HAP-1 (cell line): ENCODE measurements at regions not wholly inside any gene's neighbourhood (a gene's known extent, or its start where the extent isn't known, plus 50 kb on each side); places are given as distances from the start of the nearest gene placed in this dataset.

Source experiments
- DNase-seq, 2 experiments: peaks; one replicate each; pipeline ENCODE4 v3.0.0-alpha.2; 2016 to 2020; ENCODE audit warnings: low spot score in 2 of 2
- H3K27me3 ChIP-seq: fragments of 250-450 bp; sonication (Bioruptor Pico); 2 replicates; pipeline ENCODE4 v1.5.1; 2020; ENCODE audit warnings: low read depth, mild to moderate bottlenecking, moderate library complexity
- H3K36me3 ChIP-seq: fragments of 250-450 bp; sonication (Bioruptor Pico); replicated peaks from 2 replicates; pipeline ENCODE4 v1.5.1; 2020; ENCODE audit warnings: mild to moderate bottlenecking
- H3K4me1 ChIP-seq: fragments of 250-450 bp; sonication (Bioruptor Pico); 2 replicates; pipeline ENCODE4 v1.5.1; 2020; ENCODE audit warnings: mild to moderate bottlenecking
- H3K4me3 ChIP-seq: fragments of 250-450 bp; sonication (Bioruptor Pico); 2 replicates; pipeline ENCODE4 v1.5.1; 2020; ENCODE audit warnings: mild to moderate bottlenecking, moderate library complexity
- H3K9me3 ChIP-seq: fragments of 250-450 bp; sonication (Bioruptor Pico); 2 replicates; pipeline ENCODE4 v1.5.1; 2020; ENCODE audit warnings: mild to moderate bottlenecking, moderate library complexity
- in situ Hi-C: fragments of 300-500 bp; cut with MboI; formaldehyde crosslinking; loops from 3 replicates; pipeline ENCODE4 v1.14.3; 2020; ENCODE audit warnings: low sequenced_read_pairs, inconsistent platforms, mixed read lengths

DNA sequence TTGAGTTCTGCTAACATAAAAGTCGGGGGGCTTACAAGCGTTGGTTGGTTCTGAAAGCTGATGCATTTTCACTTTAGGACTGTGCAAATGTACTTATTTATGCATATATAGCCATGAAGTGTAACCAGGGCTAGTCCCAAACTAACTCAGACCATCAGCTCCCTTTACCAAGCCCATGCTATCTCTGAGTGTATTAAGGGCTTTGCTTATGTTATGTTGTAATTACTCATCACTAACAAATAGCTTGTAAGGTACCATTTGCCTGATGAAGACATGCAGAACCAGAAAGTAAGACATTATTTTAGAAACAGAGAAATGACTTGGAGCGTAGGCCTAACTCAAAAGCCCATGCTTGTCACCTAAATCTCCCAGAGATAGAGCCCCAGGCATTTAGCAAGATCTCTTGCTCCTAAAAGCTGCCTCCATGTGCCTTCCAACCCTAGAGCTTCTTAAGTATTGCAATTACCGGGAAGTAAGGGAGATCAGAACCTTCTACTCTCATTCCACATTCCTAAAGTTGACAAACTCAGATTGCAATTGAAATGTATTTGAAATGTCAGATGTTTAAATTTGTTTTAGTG is 362.9 kb upstream of the RBMS3 start:
- no peaks in the 10 kb centered on the region for H3K36me3 ChIP-seq
- no peak overlapping the region for H3K4me3 ChIP-seq
- H3K4me1 ChIP-seq = peaks cover 6% of the 10 kb centered on the region
- no peak for DNase-seq
- in situ Hi-C loops = no loop called here
- H3K9me3 ChIP-seq = no peaks in the 10 kb centered on the region
- no peaks in the 10 kb centered on the region for H3K27me3 ChIP-seq

DNA sequence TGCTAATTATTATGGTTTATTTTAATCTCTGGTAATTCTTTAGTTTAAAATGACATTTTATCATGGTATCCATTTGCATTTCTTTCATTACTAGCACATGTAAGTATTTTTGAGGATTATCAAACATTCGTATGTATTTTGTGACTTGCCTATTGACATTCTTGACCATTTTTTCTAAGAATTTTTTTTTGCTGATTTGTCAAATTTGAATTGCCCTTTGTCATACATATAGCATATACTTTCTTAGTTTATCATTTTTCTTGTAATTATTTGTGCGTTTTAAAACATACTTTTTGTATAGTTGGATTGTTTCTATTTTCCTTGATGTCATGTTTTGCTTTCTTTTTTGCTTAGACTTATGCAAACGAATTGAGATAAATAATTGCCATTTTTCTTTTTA is 358.5 kb upstream of the RBMS3 start:
- in situ Hi-C loops = no loop called here

DNA sequence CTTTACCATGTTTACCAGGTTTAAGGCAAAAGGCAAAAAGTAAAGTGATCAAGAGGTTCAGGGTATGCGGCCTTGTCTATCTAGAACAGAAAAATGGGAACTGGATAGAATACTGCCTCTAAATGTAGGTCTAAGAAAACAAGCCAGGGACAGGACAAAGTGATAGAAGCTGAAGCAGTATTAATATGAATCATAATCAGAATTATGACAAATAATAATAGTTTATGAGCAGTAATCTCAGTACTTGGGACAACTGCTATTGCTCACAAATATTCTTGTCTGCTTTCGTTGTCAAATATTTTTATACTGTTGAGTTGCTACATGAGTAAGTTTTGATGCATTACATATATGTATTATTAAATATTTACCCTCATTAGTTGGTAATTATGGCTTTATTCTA is 356.9 kb upstream of the RBMS3 start:
- no peak overlapping the region for H3K4me3 ChIP-seq
- no peaks in the 10 kb centered on the region for H3K36me3 ChIP-seq
- in situ Hi-C loops = no loop called here
- no peaks in the 10 kb centered on the region for H3K9me3 ChIP-seq
- H3K27me3 ChIP-seq = no peaks in the 10 kb centered on the region
- DNase-seq = no peak
- H3K4me1 ChIP-seq = no peaks in the 10 kb centered on the region

More for the DNA sequence above, 358.5 kb upstream of the RBMS3 start:
- no peak overlapping the region for H3K4me3 ChIP-seq
- no peaks in the 10 kb centered on the region for H3K4me1 ChIP-seq
- H3K9me3 ChIP-seq = no peaks in the 10 kb centered on the region
- no peaks in the 10 kb centered on the region for H3K36me3 ChIP-seq
- H3K27me3 ChIP-seq = no peaks in the 10 kb centered on the region
- DNase-seq = no peak

DNA sequence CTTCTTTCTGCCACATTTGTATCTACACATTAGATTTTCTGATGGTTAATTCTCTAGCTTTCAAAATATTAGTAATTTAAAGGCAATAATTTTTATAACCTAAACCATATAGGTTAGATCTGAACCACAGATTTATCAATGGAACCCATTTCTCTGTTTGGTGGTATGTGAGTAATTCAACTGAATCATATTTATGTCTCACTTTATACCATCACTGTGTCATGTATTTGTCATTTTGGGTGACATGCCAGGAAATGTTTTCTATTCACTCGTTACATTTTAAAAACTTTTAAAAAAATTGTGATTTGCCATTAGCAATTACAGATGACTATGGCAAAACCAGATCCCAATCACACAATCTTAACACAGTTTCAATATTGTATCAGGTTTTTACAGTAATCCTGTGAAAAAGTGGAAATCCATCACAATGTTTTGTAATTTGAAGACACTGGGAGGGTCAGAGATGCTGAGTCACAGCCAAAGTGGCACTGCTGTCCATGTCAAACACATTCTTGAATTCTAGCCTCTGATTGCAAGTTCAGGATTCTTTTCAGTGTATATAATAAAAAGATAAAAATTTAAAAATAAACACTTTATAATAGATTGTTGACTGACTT is 356.0 kb upstream of the RBMS3 start:
- DNase-seq = no peak
- Histone ChIP-seq H3K4me1 (no peaks in the 10 kb centered on the region), H3K36me3 (no peaks in the 10 kb centered on the region), H3K4me3 (no peak overlapping the region), H3K27me3 (no peaks in the 10 kb centered on the region), H3K9me3 (no peaks in the 10 kb centered on the region)
- in situ Hi-C loops = no loop called here

DNA sequence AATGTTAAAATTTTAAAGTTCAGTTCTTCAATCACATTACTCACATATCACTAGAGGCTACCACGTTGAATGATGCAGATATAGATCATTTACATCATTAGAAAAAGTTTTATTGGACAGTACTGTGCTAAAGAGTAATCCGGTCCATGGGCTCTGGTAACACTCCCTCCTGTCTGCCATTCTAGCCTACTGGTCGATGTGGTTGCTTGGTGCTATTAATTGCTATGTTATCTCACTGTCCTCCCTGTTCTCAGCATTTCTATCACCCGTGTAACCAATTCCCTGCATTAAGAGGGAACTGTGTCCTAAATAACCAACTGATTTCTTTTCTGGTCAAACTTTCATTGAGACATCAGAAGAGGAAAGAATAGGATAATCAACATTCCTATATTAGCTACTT is 347.5 kb upstream of the RBMS3 start:
- in situ Hi-C loops = no loop called here
- no peaks in the 10 kb centered on the region for H3K27me3 ChIP-seq
- H3K9me3 ChIP-seq = no peaks in the 10 kb centered on the region
- no peak overlapping the region for H3K4me3 ChIP-seq
- no peaks in the 10 kb centered on the region for H3K4me1 ChIP-seq
- DNase-seq = no peak
- H3K36me3 ChIP-seq = no peaks in the 10 kb centered on the region

DNA sequence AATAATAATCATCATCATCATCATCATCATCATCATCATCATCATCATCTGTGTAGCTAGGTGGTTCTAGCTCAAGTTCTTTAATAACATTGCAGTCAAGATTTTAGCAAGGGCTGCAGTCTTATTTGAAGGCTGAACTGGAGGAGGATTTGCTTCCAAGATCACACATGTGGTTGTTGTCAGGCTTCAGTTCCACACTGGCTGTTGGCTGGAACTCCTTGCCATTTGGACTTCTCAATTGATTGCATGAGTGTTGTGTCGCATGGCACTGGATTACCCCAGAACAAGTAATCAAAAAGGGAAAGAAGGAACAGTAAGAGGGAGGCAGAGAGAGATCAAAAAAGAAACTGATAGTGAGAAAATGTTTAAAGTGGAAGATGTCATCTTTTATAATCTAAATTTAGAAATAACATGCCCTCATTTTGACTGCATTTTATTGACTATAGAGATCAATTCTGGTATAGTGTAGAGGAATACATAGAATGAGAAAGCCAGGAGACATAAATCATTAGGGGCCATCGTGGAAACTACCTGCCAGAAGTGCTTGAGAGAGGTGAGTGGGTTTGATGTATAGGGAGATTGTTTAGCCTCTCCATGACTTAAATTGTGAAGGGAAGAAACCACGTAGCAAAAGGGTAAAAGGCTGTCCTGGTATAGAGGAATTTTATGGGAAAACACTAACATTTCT is 346.6 kb upstream of the RBMS3 start:
- in situ Hi-C loops = no loop called here
- Histone ChIP-seq H3K4me3 (no peak overlapping the region), H3K9me3 (no peaks in the 10 kb centered on the region), H3K36me3 (no peaks in the 10 kb centered on the region), H3K4me1 (no peaks in the 10 kb centered on the region), H3K27me3 (no peaks in the 10 kb centered on the region)
- no peak for DNase-seq

DNA sequence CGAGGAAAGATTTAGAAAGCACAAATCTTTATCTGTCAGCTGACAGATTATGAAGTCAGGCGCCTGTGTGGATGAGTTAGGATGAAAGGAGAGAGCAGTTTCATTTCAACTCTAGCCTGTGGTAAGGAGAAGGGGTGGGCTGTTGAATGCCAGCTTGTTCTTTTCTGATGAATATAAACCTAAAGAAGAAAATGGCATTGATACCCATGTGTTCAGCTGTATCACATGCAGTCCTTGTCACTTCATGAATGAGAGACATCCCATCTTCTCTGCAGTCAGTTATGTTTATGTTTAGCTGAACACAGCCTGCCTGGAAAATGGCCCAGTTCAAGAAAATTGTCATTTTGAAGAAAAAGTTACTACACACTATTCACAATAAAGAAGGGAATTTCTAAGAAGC is 345.7 kb upstream of the RBMS3 start:
- H3K4me3 ChIP-seq = no peak overlapping the region

DNA sequence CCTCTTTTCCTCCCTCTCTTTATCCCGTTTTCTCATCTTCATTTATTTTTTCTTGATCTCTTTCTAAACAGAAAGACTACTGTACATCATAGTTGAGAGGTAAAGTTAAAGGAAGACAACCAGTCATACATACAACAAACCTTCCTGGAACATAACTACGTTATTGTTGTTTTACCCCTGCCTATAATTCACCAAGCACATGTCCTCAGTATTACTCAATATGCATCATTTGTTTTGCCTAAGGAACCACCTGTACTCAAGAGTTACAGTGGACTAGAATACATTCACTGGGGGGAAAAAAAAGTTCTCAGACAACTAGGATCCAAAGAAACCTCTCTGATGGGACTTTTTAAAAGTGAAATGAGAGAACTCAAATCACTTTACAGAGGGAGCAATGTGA is 344.7 kb upstream of the RBMS3 start:
- Histone ChIP-seq H3K4me3 (no peak overlapping the region), H3K9me3 (no peaks in the 10 kb centered on the region), H3K27me3 (no peaks in the 10 kb centered on the region), H3K36me3 (no peaks in the 10 kb centered on the region), H3K4me1 (no peaks in the 10 kb centered on the region)
- DNase-seq = no peak
- in situ Hi-C loops = no loop called here

More for the DNA sequence above, 345.7 kb upstream of the RBMS3 start:
- no peaks in the 10 kb centered on the region for H3K27me3 ChIP-seq
- H3K9me3 ChIP-seq = no peaks in the 10 kb centered on the region
- no peaks in the 10 kb centered on the region for H3K4me1 ChIP-seq
- DNase-seq = no peak
- in situ Hi-C loops = no loop called here
- no peaks in the 10 kb centered on the region for H3K36me3 ChIP-seq

DNA sequence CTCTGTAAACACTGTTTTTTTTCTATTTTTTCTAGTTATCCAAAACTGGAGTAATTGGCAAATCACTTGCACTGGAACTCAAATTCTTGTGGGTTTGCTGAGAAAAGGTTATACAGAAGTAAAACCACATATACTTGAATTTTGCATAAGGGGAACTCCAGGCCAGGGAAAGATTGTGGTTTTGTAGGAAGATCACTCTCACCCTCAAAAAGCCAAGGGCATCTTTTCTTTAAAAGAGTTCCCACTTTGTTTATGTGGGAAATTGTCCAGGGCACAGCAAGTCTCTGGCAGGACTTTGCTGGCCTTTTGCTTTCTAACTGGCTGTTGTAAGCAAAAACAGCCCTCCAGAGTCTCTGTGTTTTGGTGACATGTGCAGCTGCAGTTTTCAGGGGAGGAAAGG is 340.3 kb upstream of the RBMS3 start:
- H3K4me1 ChIP-seq = no peaks in the 10 kb centered on the region
- no peaks in the 10 kb centered on the region; the same call in 1 of the 2 replicates for H3K27me3 ChIP-seq
- H3K9me3 ChIP-seq = no peaks in the 10 kb centered on the region
- H3K4me3 ChIP-seq = no peak overlapping the region
- no peaks in the 10 kb centered on the region for H3K36me3 ChIP-seq
- DNase-seq = no peak
- in situ Hi-C loops = no loop called here

DNA sequence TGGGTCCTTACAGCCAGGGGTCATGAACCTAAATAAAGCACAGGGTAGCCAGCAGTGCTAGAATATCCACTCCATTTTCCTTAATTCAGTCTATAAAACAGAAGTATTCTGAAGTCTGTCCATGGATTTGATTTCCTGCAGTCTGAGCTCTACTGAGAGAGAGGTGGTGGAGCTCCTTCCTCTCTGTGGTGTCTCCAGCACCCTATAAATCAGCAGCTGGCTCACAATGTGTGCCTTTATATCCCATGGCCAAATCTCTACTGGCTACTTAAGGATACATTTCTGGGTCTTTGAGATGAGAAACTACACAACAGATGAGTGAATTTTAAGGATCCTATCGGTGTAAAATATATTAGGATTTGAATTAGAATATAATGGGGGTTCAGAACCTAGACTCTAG is 339.9 kb upstream of the RBMS3 start:
- no peak for DNase-seq

DNA sequence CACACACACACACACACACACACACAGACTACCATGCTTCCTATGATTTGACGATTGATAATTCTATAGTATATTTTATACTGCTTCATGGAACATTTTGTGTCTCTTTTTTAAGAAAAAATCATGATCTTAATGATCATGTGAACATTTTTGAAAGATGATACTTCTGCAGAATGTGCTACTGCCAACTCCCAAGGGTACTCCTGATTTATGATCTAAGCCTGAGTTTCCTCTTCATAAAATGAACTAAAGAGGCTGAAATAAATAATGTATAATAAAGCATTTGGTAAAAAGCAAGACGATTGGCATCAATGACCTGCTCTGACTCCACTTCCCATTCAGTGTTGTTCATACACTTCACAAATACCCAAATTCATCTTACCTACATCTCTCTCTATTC is 333.8 kb upstream of the RBMS3 start:
- in situ Hi-C loops = no loop called here

More for the DNA sequence above, 339.9 kb upstream of the RBMS3 start:
- Histone ChIP-seq H3K4me1 (no peaks in the 10 kb centered on the region), H3K4me3 (no peak overlapping the region), H3K27me3 (no peaks in the 10 kb centered on the region; the same call in 1 of the 2 replicates), H3K36me3 (no peaks in the 10 kb centered on the region), H3K9me3 (no peaks in the 10 kb centered on the region)
- in situ Hi-C loops = no loop called here

DNA sequence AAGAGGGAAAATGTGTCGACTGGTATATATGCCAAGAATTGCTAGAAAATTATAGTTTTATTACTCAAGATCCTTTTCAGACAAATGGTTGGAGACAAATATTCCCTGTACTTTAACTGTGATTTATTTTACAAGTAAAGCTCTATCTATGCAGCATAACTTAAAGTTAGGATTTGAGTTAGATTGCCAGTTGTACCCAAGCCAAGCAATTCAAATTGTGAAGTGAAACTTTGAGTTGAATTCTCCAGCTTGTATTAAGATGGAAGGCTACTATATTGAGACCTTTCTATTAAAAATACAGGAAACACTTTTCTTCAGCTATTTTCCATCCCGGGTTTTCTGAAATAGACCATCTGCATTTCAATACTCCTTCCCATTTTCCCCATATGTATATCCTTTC is 333.1 kb upstream of the RBMS3 start:
- no peak overlapping the region for H3K4me3 ChIP-seq
- DNase-seq = no peak
- no peaks in the 10 kb centered on the region for H3K36me3 ChIP-seq
- H3K27me3 ChIP-seq = no peaks in the 10 kb centered on the region; the same call in 1 of the 2 replicates
- in situ Hi-C loops = no loop called here
- H3K9me3 ChIP-seq = no peaks in the 10 kb centered on the region
- no peaks in the 10 kb centered on the region for H3K4me1 ChIP-seq

More for the DNA sequence above, 333.8 kb upstream of the RBMS3 start:
- no peaks in the 10 kb centered on the region for H3K9me3 ChIP-seq
- no peak overlapping the region for H3K4me3 ChIP-seq
- no peaks in the 10 kb centered on the region; the same call in 1 of the 2 replicates for H3K27me3 ChIP-seq
- H3K4me1 ChIP-seq = no peaks in the 10 kb centered on the region
- DNase-seq = no peak
- no peaks in the 10 kb centered on the region for H3K36me3 ChIP-seq

DNA sequence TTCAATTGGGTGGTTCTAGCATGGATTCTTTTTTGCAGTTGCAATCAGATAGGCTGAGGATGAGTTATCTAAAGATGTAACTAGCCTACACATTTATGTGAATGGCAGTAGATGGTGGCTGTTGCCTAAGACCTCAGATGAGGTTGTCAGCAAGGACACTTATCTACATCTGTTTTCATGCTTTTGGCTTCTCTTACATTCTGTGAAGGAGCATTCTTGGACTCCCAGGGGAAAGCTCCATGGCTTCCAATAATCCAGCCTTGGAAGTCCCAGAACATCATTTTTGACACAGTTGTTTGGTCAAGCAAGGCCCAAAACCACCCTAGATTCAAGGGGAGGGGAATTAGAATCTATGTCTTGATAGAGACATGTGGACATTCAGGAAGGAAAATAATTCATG is 332.2 kb upstream of the RBMS3 start:
- H3K9me3 ChIP-seq = no peaks in the 10 kb centered on the region
- no peak overlapping the region for H3K4me3 ChIP-seq
- no peak for DNase-seq
- no peaks in the 10 kb centered on the region for H3K4me1 ChIP-seq
- H3K27me3 ChIP-seq = no peaks in the 10 kb centered on the region
- H3K36me3 ChIP-seq = no peaks in the 10 kb centered on the region
- in situ Hi-C loops = no loop called here

DNA sequence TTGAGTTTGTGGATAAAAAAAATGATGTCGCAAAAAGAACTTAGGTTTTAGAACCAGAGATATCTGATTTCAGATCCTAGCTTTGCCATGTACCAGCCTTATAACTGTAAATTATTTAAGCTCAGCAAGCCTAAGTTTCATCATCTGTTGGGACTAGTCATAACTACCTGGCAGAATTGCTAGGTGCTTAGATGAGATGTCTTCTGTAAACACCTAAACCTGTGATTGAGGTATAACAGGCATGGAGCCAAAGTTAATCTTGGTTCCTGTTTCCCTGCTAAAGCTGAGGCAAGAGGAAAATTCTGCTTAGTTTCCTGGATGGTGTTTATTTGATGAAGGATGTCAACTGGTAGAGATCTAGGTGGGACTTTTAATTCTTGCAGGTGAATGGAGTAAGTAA is 331.3 kb upstream of the RBMS3 start:
- Histone ChIP-seq H3K4me1 (no peaks in the 10 kb centered on the region), H3K4me3 (no peak overlapping the region), H3K9me3 (no peaks in the 10 kb centered on the region), H3K27me3 (no peaks in the 10 kb centered on the region), H3K36me3 (no peaks in the 10 kb centered on the region)
- in situ Hi-C loops = no loop called here
- DNase-seq = no peak
